Osteoblast (primary cell): ENCODE measurements at regions not wholly inside any gene's neighbourhood (a gene's known extent, or its start where the extent isn't known, plus 50 kb on each side); places are given as distances from the start of the nearest gene placed in this dataset.

Experiments
- DNase-seq: peaks from one replicate; pipeline ENCODE4 v3.0.0; 2011; ENCODE audit warnings: low spot score, mixed read lengths; ENCODE audit not compliant: insufficient read length; ENCODE audit errors: missing footprints
- H2AFZ ChIP-seq: 2 replicates; pipeline ENCODE4 v1.6.0; 2011; ENCODE audit warnings: mild to moderate bottlenecking, low read length
- H3K27ac ChIP-seq: 2 replicates; pipeline ENCODE4 v1.5.1; 2011; ENCODE audit warnings: mild to moderate bottlenecking, low read depth, low read length, moderate library complexity
- H3K27me3 ChIP-seq: 2 replicates; pipeline ENCODE4 v1.6.0; 2012; ENCODE audit warnings: mild to moderate bottlenecking, control low read depth, inconsistent platforms, low read length, moderate library complexity; ENCODE audit not compliant: insufficient read depth
- H3K36me3 ChIP-seq: 2 replicates; pipeline ENCODE4 v1.5.1; 2011; ENCODE audit warnings: mild to moderate bottlenecking, low read length, control low read depth, moderate library complexity; ENCODE audit not compliant: insufficient read depth
- H3K4me1 ChIP-seq: 2 replicates; pipeline ENCODE4 v1.5.1; 2011; ENCODE audit warnings: mild to moderate bottlenecking, low read length, control low read depth, moderate library complexity; ENCODE audit not compliant: insufficient read depth
- H3K4me2 ChIP-seq: 2 replicates; pipeline ENCODE4 v1.6.0; 2011; ENCODE audit warnings: mild to moderate bottlenecking, low read length; ENCODE audit not compliant: insufficient read depth
- H3K4me3 ChIP-seq: fragments of 200-600 bp; sonication (generic); 3 replicates; pipeline ENCODE4 v1.5.1; 2012; ENCODE audit warnings: mild to moderate bottlenecking, low read length, inconsistent platforms; ENCODE audit not compliant: insufficient read depth
- H3K79me2 ChIP-seq: 2 replicates; pipeline ENCODE4 v1.6.0; 2012; ENCODE audit warnings: mild to moderate bottlenecking, low read length, control low read depth, inconsistent platforms; ENCODE audit not compliant: insufficient read depth
- H3K9me3 ChIP-seq: 2 replicates; pipeline ENCODE4 v1.5.1; 2011; ENCODE audit warnings: low read depth, low read length, control low read depth
- H4K20me1 ChIP-seq: 2 replicates; pipeline ENCODE4 v1.6.0; 2012; ENCODE audit warnings: mild to moderate bottlenecking, low read length, control low read depth; ENCODE audit not compliant: insufficient read depth
- CTCF ChIP-seq: IDR thresholded peaks from 2 replicates; pipeline ENCODE4 v1.5.1; 2011; ENCODE audit warnings: mild to moderate bottlenecking, low read depth, low read length, moderate library complexity; ENCODE audit errors: extremely low read depth

GRCh38 chr12:53830631-53831030, 78.9 kb upstream of the CISTR start:
- no peak for TF ChIP-seq CTCF
- no peak for DNase-seq
- no peaks in the 10 kb centered on the region for H3K9me3 ChIP-seq
- H3K4me1 ChIP-seq, result no peaks in the 10 kb centered on the region
- no peak overlapping the region for H3K27ac ChIP-seq
- H3K4me2 ChIP-seq, result no peak overlapping the region
- H2AFZ ChIP-seq, result no peak overlapping the region
- peaks cover 57% of the 10 kb centered on the region for H3K27me3 ChIP-seq
- no peak overlapping the region for H3K4me3 ChIP-seq
- H4K20me1 ChIP-seq, result no peaks in the 10 kb centered on the region
- H3K36me3 ChIP-seq, result no peaks in the 10 kb centered on the region
- H3K79me2 ChIP-seq, result no peaks in the 10 kb centered on the region

GRCh38 chr12:53836119-53836655, 84.4 kb upstream of the CISTR start:
- Histone ChIP-seq H3K4me3 (no peak overlapping the region), H3K36me3 (no peaks in the 10 kb centered on the region), H3K27me3 (peaks cover 87% of the 10 kb centered on the region), H3K9me3 (no peaks in the 10 kb centered on the region), H3K79me2 (no peaks in the 10 kb centered on the region), H2AFZ (no peak overlapping the region), H4K20me1 (no peaks in the 10 kb centered on the region), H3K27ac (no peak overlapping the region), H3K4me2 (no peak overlapping the region), H3K4me1 (no peaks in the 10 kb centered on the region)
- DNase-seq, result no peak
- no peak for TF ChIP-seq CTCF

- no peak overlapping the region for H2AFZ ChIP-seq
- H3K4me2 ChIP-seq, result no peak overlapping the region
- H3K4me3 ChIP-seq, result no peak overlapping the region
- H3K4me1 ChIP-seq, result no peaks in the 10 kb centered on the region
- H3K79me2 ChIP-seq, result no peaks in the 10 kb centered on the region
- DNase-seq, result no peak
- H4K20me1 ChIP-seq, result no peaks in the 10 kb centered on the region
- no peaks in the 10 kb centered on the region for H3K36me3 ChIP-seq
- H3K27me3 ChIP-seq, result peaks cover 75% of the 10 kb centered on the region
- no peak overlapping the region for H3K27ac ChIP-seq
- H3K9me3 ChIP-seq, result no peaks in the 10 kb centered on the region
- TF ChIP-seq CTCF, result no peak
These were observed 87.2 kb upstream of the CISTR start for GRCh38 chr12:53838978-53839377.

GRCh38 chr12:53840316-53840715, 88.5 kb upstream of the CISTR start:
- Histone ChIP-seq H3K4me2 (no peak overlapping the region), H3K27ac (no peak overlapping the region), H3K27me3 (peaks cover 67% of the 10 kb centered on the region), H3K79me2 (no peaks in the 10 kb centered on the region), H3K4me1 (no peaks in the 10 kb centered on the region), H3K36me3 (no peaks in the 10 kb centered on the region), H3K4me3 (no peak overlapping the region), H4K20me1 (no peaks in the 10 kb centered on the region), H3K9me3 (no peaks in the 10 kb centered on the region), H2AFZ (no peak overlapping the region)
- no peak for DNase-seq
- no peak for TF ChIP-seq CTCF
